SK-N-DZ (cell line): ENCODE measurements at regions not wholly inside any gene's neighbourhood (a gene's known extent, or its start where the extent isn't known, plus 50 kb on each side); places are given as distances from the start of the nearest gene placed in this dataset.
"Not testable (repeated sequence)": the region's sequence is repeated elsewhere in the genome, so short reads cannot be mapped to it uniquely, and the experiment has no call there.

Source experiments
- DNase-seq: peaks from one replicate; pipeline ENCODE4 v3.0.0-alpha.2; 2015; ENCODE audit warnings: low spot score

DNA sequence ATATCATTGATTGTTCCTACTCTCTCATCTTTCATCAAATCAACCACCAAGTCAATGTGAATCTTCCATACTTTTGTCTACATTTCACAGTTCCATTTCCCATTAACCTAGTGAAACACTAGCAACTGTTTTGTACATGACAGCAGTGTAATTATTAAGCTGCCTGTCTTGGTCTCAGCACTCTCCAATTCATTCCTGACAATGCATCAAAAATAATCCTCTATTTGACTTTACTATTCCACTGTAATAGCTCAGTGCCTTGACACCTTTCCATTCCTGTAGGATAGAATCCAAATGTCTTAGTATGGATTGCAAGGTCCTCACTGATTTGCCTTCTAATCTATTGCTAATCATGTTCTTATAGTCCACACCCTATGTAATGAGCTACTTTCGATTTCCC, 2405.8 kb downstream of the PCDH7 start:
- DNase-seq: no peak

DNA sequence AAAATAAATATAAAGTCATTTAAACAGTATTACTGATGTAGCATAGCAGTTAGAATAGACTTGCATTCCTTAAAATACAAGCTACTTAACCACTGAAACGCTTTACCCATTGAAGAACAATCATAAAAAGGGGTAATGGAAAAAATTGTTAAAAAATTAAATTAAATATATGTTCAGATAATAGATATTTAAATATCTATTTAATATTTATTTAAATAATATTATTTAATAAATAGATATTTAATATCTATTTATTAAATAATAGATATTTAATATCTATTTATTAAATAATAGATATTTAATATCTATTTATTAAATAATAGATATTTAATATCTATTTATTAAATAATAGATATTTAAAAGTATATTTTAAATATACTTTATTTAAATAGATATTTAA, 2410.5 kb downstream of the PCDH7 start:
- DNase-seq: not testable (repeated sequence)

DNA sequence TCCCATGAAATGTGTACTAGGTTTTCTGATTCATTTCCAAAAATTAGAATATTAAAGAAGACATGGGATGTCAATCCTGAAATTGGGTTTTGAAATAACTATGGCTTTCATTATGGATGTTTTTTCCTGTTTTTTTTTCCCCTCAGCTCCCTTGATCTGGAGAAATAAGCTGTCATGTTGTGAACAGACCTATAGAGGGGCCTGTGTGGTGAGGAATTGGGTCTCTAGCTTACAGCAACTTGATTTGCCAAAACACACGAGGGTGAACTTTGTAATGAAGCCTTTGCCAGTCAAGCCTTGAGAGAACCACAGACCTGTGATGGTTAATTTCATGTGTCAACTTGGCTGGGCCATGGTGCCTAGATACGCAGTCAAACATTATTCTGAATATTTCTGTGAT, 2413.6 kb downstream of the PCDH7 start:
- DNase-seq: no peak

DNA sequence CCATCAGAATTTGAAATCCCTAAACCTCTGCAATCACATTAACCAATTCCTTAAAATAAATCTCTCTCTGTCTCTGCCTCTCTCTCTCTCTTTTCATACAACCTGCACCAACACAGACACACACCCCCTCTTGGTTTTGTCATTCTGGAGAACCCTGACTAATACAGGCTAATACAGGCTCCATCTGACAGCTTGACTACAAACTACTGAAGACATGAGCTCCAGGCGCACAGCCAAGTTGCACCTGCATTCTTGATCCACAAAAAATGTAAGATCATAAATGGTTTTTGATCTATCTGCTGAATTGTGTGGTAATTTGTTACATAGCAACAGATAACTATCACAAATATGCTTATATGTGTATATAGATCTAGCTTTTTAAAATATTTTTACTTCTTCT, 2414.2 kb downstream of the PCDH7 start:
- no peak for DNase-seq

DNA sequence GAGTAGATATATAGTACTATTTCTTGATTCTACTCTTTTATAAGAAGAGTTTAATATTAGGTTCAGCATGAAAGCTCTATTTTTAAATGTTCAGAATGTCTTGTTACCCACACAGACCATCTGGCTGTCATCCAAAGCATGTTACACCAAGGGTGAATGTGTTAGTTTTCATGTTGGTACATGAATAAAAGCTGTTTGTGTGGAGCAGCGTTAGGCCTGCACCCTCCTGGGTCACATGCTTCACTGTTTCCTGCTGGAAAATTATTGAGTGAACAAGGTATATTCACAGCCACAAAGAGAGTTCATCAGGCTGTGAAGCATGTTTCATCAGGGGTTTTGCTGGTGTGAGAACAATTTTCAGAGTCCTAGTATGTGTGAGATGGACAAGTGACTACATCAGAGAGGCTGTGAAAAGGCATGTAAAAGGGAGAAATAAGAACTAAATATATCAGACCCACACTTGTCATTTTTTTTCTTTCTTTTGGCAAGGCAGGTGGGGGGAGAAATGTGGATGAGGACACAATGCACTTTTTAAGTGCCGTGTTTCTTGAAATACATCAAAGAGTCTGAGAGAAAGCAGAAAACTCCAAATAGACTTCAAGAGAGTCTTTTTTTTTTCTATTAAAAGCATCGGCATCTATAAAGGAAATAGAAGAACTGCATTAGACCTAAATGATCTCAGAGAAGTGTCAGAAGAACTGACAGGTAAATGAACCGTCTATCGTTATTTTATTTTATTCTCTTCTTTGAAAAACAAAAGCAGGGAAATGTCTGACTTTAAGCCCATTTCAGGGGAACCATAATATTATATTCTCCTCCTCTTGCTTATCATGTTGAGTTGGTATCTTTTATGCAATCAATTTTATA, 2429.7 kb downstream of the PCDH7 start:
- no peak for DNase-seq

DNA sequence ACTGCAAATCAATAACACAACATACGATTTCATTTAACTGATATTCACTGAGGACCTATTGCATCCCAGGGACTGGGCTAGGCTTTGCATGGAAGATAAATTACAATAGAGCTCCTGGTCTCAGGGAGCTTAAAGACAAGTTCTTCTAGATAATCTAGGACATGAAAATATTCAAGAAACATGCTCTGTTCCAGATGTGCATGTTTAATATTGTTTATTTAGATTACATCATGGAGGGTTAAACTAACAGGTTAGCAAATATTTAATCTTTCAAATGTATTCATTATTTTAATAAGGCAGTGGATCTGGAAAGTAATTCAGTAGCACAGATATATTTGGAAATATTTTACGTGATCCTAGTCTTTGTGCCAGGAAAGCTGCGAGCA, 2430.3 kb downstream of the PCDH7 start:
- DNase-seq: no peak

DNA sequence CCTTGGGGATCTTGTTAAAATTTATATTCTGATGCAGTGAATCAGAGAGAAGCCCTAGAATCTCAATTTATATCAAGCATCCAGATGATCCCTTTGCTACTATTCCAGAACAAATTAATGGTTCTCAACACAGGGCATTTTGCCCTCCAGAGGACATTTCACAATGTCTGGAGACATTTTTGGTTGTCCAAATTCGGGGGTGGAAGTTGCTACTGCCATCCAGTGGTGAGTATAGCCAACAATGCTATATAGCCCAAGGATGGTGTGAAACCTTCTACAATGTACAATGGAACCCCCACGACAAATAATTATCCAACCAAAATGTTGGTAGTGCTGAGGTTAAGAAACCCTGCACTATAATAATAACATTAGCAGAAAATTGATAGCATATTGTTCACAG, 2440.0 kb downstream of the PCDH7 start:
- DNase-seq: peak; percentile 3

DNA sequence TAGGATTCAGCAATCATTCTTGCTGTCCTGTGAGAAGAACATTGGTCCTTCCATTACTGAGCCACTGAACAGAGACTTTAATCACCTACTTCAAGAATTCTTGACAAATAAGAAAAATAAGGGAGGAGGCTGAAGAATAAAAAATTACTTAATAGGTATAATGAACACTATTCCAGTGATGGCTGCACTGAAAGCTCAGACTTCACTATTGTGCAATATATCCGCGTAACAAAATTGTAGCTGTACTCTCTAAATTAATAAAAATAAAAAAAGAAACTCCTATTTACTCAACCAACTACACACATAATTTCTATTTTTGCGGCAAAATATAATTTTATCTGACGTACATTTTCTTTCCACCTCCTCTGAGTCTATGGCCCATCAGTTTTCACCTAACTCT, 2441.0 kb downstream of the PCDH7 start:
- DNase-seq: no peak

DNA sequence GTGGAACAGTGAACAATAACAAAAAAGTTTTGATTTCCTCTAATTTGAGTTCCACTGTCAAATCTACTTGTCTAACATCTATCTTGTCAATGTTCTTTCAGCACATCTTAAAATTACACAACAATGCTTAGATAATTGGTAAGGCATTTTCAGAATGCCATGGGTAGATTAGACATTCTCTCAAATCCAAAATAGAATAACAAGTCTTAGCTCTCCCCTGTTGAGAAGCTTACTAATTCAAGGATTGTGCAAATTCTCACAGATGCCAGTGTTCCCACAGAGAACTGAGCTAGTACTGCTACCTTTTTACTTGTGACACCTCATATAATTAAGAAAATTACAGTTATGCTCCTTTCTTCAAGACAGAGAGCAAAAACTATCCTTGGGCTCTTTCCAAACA, 2442.0 kb downstream of the PCDH7 start:
- DNase-seq: no peak

DNA sequence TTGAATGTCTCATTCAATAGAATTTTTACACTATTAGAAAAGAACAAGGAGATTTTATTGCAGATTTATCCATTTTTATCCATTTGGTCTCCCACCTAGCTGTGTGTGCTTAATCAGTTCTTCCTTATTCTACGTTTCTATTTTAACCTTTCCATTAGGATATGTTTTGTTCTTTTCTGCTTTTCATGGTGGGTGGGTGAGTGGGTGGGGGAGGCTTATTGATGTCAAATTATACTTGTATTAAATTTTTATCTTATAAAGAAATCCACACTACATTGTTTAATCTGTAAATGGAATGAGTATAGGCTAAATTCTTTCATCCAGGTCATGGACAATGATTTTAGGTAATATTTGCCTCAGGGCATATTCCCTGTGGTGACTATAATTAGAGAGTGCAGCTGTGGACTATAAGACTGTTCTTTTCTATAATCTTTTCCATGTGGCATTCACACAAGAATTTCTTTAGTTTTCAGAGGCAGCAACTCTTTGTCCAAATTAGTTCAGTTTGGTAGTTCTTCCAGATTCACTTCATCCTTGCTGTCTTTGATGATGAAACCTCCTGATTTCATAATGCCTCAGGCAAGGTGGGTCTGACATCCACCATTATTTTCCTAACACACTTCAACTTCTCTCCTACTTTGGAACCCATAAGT, 2451.8 kb downstream of the PCDH7 start:
- no peak for DNase-seq

DNA sequence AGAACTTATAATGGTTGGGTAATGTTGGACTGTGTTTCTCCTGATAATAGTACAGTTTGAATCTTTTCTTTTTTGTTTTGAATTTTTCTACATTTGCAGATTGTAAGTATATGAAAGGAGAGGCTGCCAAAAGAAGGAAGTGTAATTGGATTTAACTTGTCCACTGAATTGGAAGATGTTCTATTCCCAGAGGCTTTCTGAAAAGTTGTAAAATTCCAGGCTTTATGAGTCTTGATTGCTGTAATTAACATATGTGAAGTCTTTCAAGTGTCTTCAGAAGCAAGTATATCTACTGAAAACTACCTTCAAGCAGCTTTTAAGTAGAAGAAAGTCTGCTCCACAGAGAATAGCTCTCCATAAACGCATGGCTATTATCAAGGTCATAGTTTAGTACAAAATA, 2456.4 kb downstream of the PCDH7 start:
- no peak for DNase-seq

DNA sequence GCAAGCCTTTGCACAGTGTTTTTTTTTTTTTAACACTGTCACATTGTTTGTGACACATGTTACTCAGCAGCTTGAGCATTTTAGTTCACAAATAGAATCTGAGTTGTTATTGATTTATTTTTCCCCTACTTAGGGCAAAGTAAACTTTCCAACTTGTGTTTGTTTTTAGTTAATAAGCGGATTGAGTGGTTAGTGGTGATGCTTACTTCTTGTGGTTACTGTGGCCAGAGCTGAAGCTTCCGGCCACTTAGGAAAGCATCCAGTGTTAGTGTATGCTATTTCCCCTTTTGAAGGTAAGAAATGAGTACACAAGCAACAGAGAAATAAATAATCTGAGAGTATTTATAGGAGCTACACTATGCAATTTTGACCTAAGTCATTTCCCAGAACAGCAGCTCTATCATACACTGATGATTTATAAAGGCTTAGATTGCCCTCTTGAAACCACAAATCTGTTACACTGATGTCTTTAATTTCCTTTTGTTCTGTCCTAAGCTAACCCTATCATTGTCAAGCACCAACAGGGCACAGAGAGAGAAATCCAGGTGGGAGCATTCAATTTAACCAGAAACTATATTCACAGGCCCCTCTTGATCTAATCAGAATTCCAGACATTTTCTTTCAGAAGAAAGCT, 2464.6 kb downstream of the PCDH7 start:
- peak; percentile 29 for DNase-seq

DNA sequence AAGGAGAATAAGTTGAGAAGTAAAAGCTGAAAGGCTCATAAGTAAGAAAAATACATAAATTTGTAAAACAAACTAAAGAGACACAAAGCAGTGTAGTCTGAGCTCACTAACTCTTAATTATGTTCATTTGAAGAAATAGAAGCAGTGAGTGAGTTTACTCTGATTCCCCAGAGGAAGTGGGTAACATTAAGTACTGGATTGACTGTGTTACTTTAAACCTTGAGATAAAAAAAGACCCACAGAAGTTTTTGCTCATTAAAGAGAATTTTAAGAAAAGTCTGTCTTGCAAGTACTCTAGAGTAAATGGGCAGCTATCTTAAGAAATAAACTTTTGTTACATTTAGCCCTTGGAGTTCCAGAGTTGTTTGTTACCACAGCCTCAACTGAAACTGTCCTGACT, 2466.9 kb downstream of the PCDH7 start:
- no peak for DNase-seq

DNA sequence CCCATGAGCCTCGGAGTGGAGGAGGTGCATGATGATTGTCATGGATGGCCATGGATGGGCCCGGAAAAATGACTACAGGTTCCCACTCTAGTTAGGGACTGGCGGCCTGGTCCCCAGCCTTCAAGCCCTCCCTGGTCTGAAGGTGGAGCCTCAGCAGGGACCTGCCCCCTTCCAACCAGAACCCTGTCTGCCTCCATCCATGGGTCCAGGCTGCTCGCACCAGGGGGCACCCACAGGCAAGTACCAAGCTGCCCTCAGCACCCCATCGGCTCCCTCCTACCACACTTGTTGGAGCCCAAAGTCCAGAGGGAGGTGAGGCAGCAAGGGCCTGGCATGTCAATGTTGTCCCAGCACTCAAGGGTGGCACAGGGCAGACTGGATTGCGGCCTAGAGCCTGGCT, 2468.6 kb downstream of the PCDH7 start:
- no peak for DNase-seq

DNA sequence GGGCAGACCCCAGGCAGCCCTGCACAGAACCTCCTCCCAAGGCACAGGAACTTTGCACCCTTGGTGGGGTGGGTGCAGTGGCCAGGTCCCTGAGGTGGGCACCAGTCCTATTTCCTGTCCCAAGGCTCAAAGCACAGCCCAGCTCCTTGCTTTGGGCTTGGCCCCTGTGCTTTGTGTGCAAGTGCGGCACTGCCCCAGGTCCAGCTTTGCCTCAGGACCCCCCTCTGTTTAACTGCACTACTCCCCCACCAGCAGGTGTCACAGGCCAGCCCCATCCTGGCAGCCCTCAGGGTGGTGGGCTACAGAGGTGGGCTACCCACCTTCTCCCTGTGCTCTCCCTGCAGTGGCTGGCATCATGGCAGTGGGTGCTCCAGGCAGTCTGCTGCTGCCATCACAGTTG, 2469.0 kb downstream of the PCDH7 start:
- DNase-seq: no peak

DNA sequence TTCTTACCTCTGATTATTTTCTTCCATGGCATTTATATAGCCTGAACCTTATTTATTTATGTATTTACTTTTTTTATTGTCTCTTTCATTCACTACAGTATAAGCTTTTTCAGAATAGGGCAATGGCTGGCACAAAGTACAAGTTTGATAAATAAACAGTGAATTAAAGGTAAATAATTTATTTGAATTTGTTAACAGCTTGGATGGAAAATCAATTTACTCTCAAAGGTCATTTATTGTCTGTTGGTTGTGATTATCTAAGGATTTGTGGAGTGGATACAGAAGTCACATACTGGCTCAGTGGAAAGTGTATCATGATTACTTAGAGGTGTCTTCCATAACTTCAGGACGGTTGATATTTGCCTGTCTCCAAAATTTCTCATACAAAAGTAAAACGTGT, 2472.9 kb downstream of the PCDH7 start:
- DNase-seq: no peak

DNA sequence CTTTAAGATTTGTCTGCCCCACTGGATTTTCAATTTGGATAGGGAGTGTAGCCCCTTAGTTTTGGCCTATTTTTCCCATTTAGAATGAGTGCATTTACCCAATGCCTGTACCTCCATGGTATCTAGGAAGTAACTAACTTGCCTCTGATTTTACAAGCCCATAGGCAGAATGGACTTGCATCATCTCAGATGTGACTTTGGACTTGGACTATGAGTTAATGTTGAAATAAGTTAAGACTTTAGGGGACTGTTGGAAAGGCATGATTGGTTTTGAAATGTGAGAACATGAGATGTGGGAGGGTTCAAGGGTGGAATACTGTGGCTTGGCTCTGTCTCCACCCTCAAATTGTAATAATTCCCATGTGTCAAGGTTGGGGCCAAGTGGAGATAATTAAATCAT, 2480.2 kb downstream of the PCDH7 start:
- DNase-seq: no peak

DNA sequence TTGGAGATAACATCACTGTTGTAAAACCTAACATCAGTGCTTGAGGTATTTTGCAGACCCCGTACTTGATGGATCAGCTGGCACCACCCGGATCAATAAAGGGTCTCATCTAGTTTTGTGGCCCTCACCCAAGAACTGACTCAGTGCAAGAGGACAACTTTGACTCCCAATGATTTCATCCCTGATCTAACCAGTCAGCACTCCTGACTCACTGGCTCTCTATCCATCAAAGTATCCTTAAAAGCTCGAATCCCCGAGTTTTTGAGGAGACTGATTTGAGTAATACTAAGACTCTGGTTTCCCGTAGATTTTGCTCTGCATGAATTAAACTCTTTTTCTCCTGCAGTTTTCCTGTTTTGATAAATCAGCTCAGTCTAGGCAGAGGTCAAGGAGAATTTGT, 2498.1 kb downstream of the PCDH7 start:
- no peak for DNase-seq

DNA sequence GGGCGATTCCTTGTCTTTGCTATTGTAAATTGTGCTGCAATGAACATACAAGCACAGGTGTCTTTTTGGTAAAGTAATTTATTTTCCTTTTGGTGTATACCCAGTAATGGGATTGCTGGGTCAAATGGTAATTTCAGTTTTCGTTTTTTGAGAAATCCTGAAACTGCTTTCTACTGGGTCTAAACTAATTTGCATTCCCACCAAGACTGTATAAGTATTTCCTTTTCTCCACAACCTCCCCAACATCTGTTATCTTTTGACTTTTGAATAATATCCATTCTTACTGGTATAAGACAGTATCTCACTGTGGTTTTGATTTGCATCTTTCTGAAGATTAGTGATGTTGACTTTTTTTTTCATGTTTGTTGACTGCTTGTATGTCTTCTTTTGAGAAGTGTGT, 2506.0 kb downstream of the PCDH7 start:
- no peak for DNase-seq

DNA sequence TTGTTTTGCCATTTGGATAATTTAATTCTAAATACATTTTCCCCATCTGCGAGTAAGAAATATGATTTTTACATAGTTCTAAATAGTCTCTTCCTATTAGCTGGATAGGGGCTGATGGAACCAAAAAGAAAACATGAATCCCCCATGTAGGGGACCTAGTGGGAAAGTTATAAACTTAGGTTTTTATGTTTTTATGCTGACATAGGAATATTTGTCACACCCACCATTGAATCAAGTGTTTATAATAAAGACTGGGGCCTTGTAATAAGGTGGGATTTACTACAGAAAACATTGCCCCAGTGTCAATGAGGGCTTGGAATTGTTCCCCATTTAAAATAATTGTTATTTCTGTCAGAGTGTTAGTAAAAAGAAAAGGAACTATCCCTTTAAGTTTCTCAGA, 2506.6 kb downstream of the PCDH7 start:
- no peak for DNase-seq

DNA sequence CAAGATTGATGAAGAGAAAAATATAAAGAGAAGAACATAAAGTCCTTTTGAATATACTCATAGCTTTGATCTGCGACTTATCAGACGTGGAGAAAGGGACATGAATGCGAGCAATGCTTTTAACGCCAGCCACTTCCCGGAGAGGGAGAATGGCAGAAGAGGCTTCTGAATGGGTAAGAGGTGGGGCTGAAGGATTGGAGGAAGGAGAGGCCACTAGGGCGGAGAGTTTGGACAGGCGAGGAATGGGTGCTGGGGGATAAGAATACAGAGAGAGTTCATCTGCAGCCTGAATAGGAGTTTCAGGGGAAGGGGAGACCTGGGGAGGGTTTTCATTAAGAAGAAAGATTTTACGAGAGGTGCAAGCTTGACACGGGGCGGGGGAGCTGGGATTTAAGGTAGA, 2534.9 kb downstream of the PCDH7 start:
- DNase-seq: no peak

DNA sequence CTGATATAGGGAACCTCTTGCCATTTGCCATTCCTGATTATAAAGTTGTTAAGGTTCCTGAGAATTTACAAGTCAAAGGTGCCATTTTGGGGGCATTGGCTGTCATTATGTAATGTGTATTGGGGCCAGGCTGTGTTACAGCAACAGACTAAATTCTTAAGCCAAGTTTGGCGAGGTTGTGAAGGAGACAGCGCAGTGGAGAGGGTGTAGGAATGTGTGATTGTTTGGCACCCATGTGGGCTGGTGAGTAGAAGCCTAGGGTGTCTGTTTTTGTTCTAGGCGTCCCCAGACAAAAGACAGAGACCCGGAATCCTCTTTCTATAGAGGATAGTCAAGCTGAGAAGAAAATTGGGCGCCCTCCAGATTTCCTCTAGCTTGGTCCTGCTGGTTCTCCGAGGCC, 2535.3 kb downstream of the PCDH7 start:
- DNase-seq: no peak

DNA sequence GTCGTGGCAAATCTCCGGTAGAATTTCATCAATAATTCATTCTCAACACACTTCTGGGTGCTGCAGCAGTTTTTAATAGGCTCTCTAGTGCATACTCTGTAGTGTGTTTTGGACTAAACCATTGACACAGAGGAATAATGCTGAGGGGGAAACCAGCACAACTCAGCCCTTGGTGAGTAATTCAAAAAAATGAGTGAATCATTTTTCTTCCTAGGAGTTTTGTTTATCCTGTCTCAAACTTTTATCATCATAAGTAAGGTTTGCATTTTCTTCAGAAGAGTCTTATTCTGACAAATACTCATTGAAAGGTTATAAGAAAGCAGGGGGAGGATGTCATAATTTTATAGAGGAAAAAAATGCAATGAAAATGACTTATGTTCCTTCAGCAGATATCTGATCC, 2542.7 kb downstream of the PCDH7 start:
- DNase-seq: no peak
